HAP-1 (cell line): ENCODE measurements at regions not wholly inside any gene's neighbourhood (a gene's known extent, or its start where the extent isn't known, plus 50 kb on each side); places are given as distances from the start of the nearest gene placed in this dataset.

ENCODE experiments used
- DNase-seq, 2 experiments: peaks; one replicate each; pipeline ENCODE4 v3.0.0-alpha.2; 2016 to 2020; ENCODE audit warnings: low spot score in 2 of 2
- H3K27me3 ChIP-seq: fragments of 250-450 bp; sonication (Bioruptor Pico); 2 replicates; pipeline ENCODE4 v1.5.1; 2020; ENCODE audit warnings: low read depth, mild to moderate bottlenecking, moderate library complexity
- H3K36me3 ChIP-seq: fragments of 250-450 bp; sonication (Bioruptor Pico); replicated peaks from 2 replicates; pipeline ENCODE4 v1.5.1; 2020; ENCODE audit warnings: mild to moderate bottlenecking
- H3K4me1 ChIP-seq: fragments of 250-450 bp; sonication (Bioruptor Pico); 2 replicates; pipeline ENCODE4 v1.5.1; 2020; ENCODE audit warnings: mild to moderate bottlenecking
- H3K4me3 ChIP-seq: fragments of 250-450 bp; sonication (Bioruptor Pico); 2 replicates; pipeline ENCODE4 v1.5.1; 2020; ENCODE audit warnings: mild to moderate bottlenecking, moderate library complexity
- H3K9me3 ChIP-seq: fragments of 250-450 bp; sonication (Bioruptor Pico); 2 replicates; pipeline ENCODE4 v1.5.1; 2020; ENCODE audit warnings: mild to moderate bottlenecking, moderate library complexity
- in situ Hi-C: fragments of 300-500 bp; cut with MboI; formaldehyde crosslinking; loops from 3 replicates; pipeline ENCODE4 v1.14.3; 2020; ENCODE audit warnings: low sequenced_read_pairs, inconsistent platforms, mixed read lengths

- Histone ChIP-seq H3K4me1 (no peaks in the 10 kb centered on the region), H3K9me3 (no peaks in the 10 kb centered on the region), H3K27me3 (no peaks in the 10 kb centered on the region), H3K4me3 (no peak overlapping the region), H3K36me3 (no peaks in the 10 kb centered on the region)
- DNase-seq, result no peak
- in situ Hi-C loops, result no loop called here
Observed at GRCh38 chr12:123085730-123086487, 65.0 kb downstream of the PITPNM2 start.

GRCh38 chr12:123085066-123085465, 65.8 kb downstream of the PITPNM2 start:
- no peak overlapping the region for H3K4me3 ChIP-seq
- DNase-seq, result no peak
- H3K9me3 ChIP-seq, result no peaks in the 10 kb centered on the region
- H3K4me1 ChIP-seq, result no peaks in the 10 kb centered on the region
- in situ Hi-C loops, result no loop called here
- H3K27me3 ChIP-seq, result no peaks in the 10 kb centered on the region
- no peaks in the 10 kb centered on the region for H3K36me3 ChIP-seq

- no peak overlapping the region for H3K4me3 ChIP-seq
- H3K9me3 ChIP-seq, result no peaks in the 10 kb centered on the region
- no peaks in the 10 kb centered on the region for H3K36me3 ChIP-seq
- H3K27me3 ChIP-seq, result no peaks in the 10 kb centered on the region
- in situ Hi-C loops, result no loop called here
- no peaks in the 10 kb centered on the region for H3K4me1 ChIP-seq
- no peak for DNase-seq
Observed at GRCh38 chr12:123083661-123084571, 67.0 kb downstream of the PITPNM2 start.

- H3K9me3 ChIP-seq, result no peaks in the 10 kb centered on the region
- in situ Hi-C loops, result no loop called here
- no peak for DNase-seq
Observed at GRCh38 chr12:123080634-123081033, 70.3 kb downstream of the PITPNM2 start.

GRCh38 chr12:123078531-123079155, 72.2 kb downstream of the PITPNM2 start:
- DNase-seq, result no peak
- Histone ChIP-seq H3K9me3 (no peaks in the 10 kb centered on the region), H3K4me1 (peaks cover 9% of the 10 kb centered on the region), H3K27me3 (no peaks in the 10 kb centered on the region), H3K4me3 (no peak overlapping the region), H3K36me3 (no peaks in the 10 kb centered on the region)
- in situ Hi-C loops, result no loop called here

More at GRCh38 chr12:123080634-123081033, 70.3 kb downstream of the PITPNM2 start:
- Histone ChIP-seq H3K4me1 (peaks cover 6% of the 10 kb centered on the region), H3K36me3 (no peaks in the 10 kb centered on the region), H3K27me3 (no peaks in the 10 kb centered on the region), H3K4me3 (no peak overlapping the region)

GRCh38 chr12:123078120-123078465, 72.8 kb downstream of the PITPNM2 start:
- Histone ChIP-seq H3K4me1 (peaks cover 9% of the 10 kb centered on the region), H3K9me3 (no peaks in the 10 kb centered on the region), H3K27me3 (no peaks in the 10 kb centered on the region), H3K36me3 (no peaks in the 10 kb centered on the region), H3K4me3 (no peak overlapping the region)
- in situ Hi-C loops, result no loop called here
- no peak for DNase-seq

GRCh38 chr12:123077298-123078119, 73.4 kb downstream of the PITPNM2 start:
- Histone ChIP-seq H3K9me3 (no peaks in the 10 kb centered on the region), H3K27me3 (no peaks in the 10 kb centered on the region), H3K36me3 (no peaks in the 10 kb centered on the region), H3K4me1 (peaks cover 9% of the 10 kb centered on the region), H3K4me3 (no peak overlapping the region)
- in situ Hi-C loops, result no loop called here
- no peak for DNase-seq

GRCh38 chr12:123076604-123077297, 74.1 kb downstream of the PITPNM2 start:
- H3K4me1 ChIP-seq, result peaks cover 9% of the 10 kb centered on the region
- H3K36me3 ChIP-seq, result no peaks in the 10 kb centered on the region
- no peaks in the 10 kb centered on the region for H3K9me3 ChIP-seq
- in situ Hi-C loops, result no loop called here
- DNase-seq, result no peak
- H3K27me3 ChIP-seq, result no peaks in the 10 kb centered on the region
- H3K4me3 ChIP-seq, result no peak overlapping the region

GRCh38 chr12:123075646-123076171, 75.2 kb downstream of the PITPNM2 start:
- no peak overlapping the region for H3K4me3 ChIP-seq
- no peaks in the 10 kb centered on the region for H3K27me3 ChIP-seq
- peak; percentile 18 to 69 for DNase-seq
- in situ Hi-C loops, result no loop called here
- peaks cover 9% of the 10 kb centered on the region for H3K4me1 ChIP-seq
- H3K36me3 ChIP-seq, result no peaks in the 10 kb centered on the region
- H3K9me3 ChIP-seq, result no peaks in the 10 kb centered on the region

GRCh38 chr12:123075087-123075645, 75.7 kb downstream of the PITPNM2 start:
- H3K4me1 ChIP-seq, result peaks cover 9% of the 10 kb centered on the region
- H3K27me3 ChIP-seq, result no peaks in the 10 kb centered on the region
- no peaks in the 10 kb centered on the region for H3K36me3 ChIP-seq
- in situ Hi-C loops, result no loop called here
- no peak for DNase-seq
- no peaks in the 10 kb centered on the region for H3K9me3 ChIP-seq
- no peak overlapping the region for H3K4me3 ChIP-seq

- no peak for DNase-seq
- in situ Hi-C loops, result no loop called here
Observed at GRCh38 chr12:123073962-123074801, 76.7 kb downstream of the PITPNM2 start.

GRCh38 chr12:123073292-123073691, 77.6 kb downstream of the PITPNM2 start:
- no peaks in the 10 kb centered on the region for H3K36me3 ChIP-seq
- peaks cover 9% of the 10 kb centered on the region for H3K4me1 ChIP-seq
- no peaks in the 10 kb centered on the region for H3K9me3 ChIP-seq
- in situ Hi-C loops, result no loop called here
- H3K4me3 ChIP-seq, result no peak overlapping the region
- no peak for DNase-seq
- H3K27me3 ChIP-seq, result no peaks in the 10 kb centered on the region

More at GRCh38 chr12:123073962-123074801, 76.7 kb downstream of the PITPNM2 start:
- H3K36me3 ChIP-seq, result no peaks in the 10 kb centered on the region
- H3K4me1 ChIP-seq, result peaks cover 9% of the 10 kb centered on the region
- no peaks in the 10 kb centered on the region for H3K9me3 ChIP-seq
- H3K27me3 ChIP-seq, result no peaks in the 10 kb centered on the region
- no peak overlapping the region for H3K4me3 ChIP-seq
